Natural killer cell (primary cell): ENCODE measurements at regions not wholly inside any gene's neighbourhood (a gene's known extent, or its start where the extent isn't known, plus 50 kb on each side); places are given as distances from the start of the nearest gene placed in this dataset.
"Not testable (repeated sequence)": the region's sequence is repeated elsewhere in the genome, so short reads cannot be mapped to it uniquely, and the experiment has no call there.

Experiments used
- ATAC-seq, 3 donors: fragments of 150-1000 bp in 2 of 3; fragments of 200-7000 bp in 1 of 3; cut with Tn5 transposase; 1 replicate in 1 of 3; 2 replicates in 2 of 3; pipeline ENCODE4 v1.10.0; 2021; ENCODE audit warnings: mild to moderate bottlenecking in 2 of 3, moderate library complexity in 2 of 3
- DNase-seq, 2 donors: peaks; one replicate each; pipeline versions ENCODE4 v3.0.0 to v3.0.0-alpha.2; 2013 to 2021; ENCODE audit warnings: mixed read lengths in 1 of 2
- H3K27ac ChIP-seq: one replicate; pipeline ENCODE4 v1.5.1; 2013; ENCODE audit warnings: mild to moderate bottlenecking, low read length
- H3K27me3 ChIP-seq: one replicate; pipeline ENCODE4 v1.6.1; 2013; ENCODE audit warnings: low read length; ENCODE audit not compliant: control insufficient read depth, insufficient read depth
- H3K36me3 ChIP-seq: one replicate; pipeline ENCODE4 v1.6.1; 2013; ENCODE audit warnings: low read length; ENCODE audit not compliant: control insufficient read depth, insufficient read depth
- H3K4me1 ChIP-seq: one replicate; pipeline ENCODE4 v1.6.1; 2013; ENCODE audit warnings: low read length; ENCODE audit not compliant: control insufficient read depth, insufficient read depth
- H3K4me3 ChIP-seq: one replicate; pipeline ENCODE4 v1.5.1; 2013; ENCODE audit warnings: low read length
- H3K9me3 ChIP-seq: one replicate; pipeline ENCODE4 v1.6.1; 2013; ENCODE audit warnings: low read length; ENCODE audit not compliant: control insufficient read depth, insufficient read depth
- H3K27ac Mint-ChIP-seq, 2 donors: one replicate each; pipeline ENCODE4 v1.8.0; 2022; ENCODE audit warnings: mild to moderate bottlenecking in 2 of 2, mixed read lengths in 2 of 2, moderate library complexity in 1 of 2
- H3K27me3 Mint-ChIP-seq, 2 donors: one replicate each; pipeline ENCODE4 v1.8.0; 2022; ENCODE audit warnings: low read depth in 2 of 2, mixed read lengths in 2 of 2
- H3K36me3 Mint-ChIP-seq: one replicate; pipeline ENCODE4 v1.8.0; 2022; ENCODE audit warnings: mixed read lengths
- H3K4me1 Mint-ChIP-seq, 2 donors: one replicate each; pipeline ENCODE4 v1.8.0; 2022; ENCODE audit warnings: mixed read lengths in 2 of 2
- H3K4me3 Mint-ChIP-seq: one replicate; pipeline ENCODE4 v1.8.0; 2022; ENCODE audit warnings: mild to moderate bottlenecking, moderate library complexity, mixed read lengths
- H3K9me3 Mint-ChIP-seq, 2 donors: one replicate each; pipeline ENCODE4 v1.8.0; 2022; ENCODE audit warnings: mixed read lengths in 2 of 2
- WGBS: methylation state at CpG from one replicate; pipeline ENCODE4 v1.1.7; 2013; ENCODE audit warnings: missing lambda C conversion rate; ENCODE audit not compliant: insufficient coverage; 5-methylcytosine and 5-hydroxymethylcytosine counted together
- intact Hi-C: fragments of 100-400 bp; cut with micrococcal nuclease; formaldehyde crosslinking; loops from one replicate; pipeline ENCODE4 v1.14.2; 2022
- TF ChIP-seq, protein P1 (sequence below): fragments of 200-600 bp; IDR thresholded peaks from one replicate; pipeline ENCODE4 v1.8.0; 2022; ENCODE audit warnings: antibody characterized with exemption

DNA sequence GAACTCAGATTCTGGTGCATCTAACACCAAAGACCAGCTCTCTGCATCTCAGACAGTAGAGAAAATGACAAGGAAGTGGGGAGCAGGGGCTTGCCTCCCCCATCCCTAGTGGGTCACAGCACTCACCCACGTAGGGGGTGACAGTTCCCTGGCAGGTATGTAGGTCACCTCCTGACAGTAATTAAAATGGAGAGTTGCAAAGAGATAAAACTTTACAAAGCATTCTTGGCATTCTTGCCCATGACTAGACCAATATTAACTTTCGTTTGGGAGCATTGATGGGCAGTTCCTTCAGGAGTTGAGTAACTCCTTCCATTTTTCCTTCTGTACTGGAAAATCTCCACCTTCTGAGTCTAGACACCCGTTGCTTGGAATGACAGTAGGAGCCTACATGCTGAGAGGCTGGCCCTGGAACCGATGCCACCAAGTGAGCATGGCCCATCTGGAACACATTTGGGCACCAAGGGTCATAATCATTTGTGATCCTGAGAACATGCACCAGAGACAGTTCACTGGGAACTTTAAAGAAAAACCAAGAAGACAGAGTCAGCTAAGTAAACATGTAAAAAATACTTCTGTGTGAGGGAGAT, 81.5 kb upstream of the MSX2 start:
- Histone ChIP-seq H3K27me3 (no peaks in the 10 kb centered on the region), H3K9me3 (no peaks in the 10 kb centered on the region), H3K27ac (no peak overlapping the region), H3K4me1 (no peaks in the 10 kb centered on the region), H3K36me3 (no peaks in the 10 kb centered on the region), H3K4me3 (no peak overlapping the region)
- no peaks in the 10 kb centered on the region for H3K4me1 Mint-ChIP-seq
- intact Hi-C loops, result no loop called here
- peaks cover 0 to 2% of the 10 kb centered on the region in 2 donors for H3K27me3 Mint-ChIP-seq
- DNase-seq (no peak), ATAC-seq (no peak)
- no peak overlapping the region for H3K27ac Mint-ChIP-seq
- 43% methylated on average over 4 of the region's 4 CpGs for WGBS
- no peak overlapping the region for H3K4me3 Mint-ChIP-seq
- H3K9me3 Mint-ChIP-seq, result no peaks in the 10 kb centered on the region
- TF ChIP-seq, protein P1, sequence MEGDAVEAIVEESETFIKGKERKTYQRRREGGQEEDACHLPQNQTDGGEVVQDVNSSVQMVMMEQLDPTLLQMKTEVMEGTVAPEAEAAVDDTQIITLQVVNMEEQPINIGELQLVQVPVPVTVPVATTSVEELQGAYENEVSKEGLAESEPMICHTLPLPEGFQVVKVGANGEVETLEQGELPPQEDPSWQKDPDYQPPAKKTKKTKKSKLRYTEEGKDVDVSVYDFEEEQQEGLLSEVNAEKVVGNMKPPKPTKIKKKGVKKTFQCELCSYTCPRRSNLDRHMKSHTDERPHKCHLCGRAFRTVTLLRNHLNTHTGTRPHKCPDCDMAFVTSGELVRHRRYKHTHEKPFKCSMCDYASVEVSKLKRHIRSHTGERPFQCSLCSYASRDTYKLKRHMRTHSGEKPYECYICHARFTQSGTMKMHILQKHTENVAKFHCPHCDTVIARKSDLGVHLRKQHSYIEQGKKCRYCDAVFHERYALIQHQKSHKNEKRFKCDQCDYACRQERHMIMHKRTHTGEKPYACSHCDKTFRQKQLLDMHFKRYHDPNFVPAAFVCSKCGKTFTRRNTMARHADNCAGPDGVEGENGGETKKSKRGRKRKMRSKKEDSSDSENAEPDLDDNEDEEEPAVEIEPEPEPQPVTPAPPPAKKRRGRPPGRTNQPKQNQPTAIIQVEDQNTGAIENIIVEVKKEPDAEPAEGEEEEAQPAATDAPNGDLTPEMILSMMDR, result no peak
- no peaks in the 10 kb centered on the region for H3K36me3 Mint-ChIP-seq

DNA sequence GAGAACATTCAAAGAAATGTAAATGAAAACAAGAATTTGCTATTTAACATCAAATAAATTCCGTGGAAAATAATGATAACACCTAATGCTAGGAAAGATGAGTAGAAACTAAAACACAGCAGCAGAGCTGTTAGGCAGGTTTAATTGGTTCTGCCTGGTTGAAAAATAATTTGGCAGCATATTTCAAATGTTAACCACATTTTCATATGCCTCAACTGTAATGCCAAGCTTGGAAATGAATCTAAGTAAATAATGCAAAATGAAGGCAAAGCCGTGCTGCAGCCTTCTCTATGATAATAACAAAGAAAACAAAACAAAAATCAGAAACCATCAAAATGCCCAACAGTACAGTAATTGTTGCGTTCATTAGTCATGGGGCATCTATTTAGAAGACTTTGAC, 79.9 kb upstream of the MSX2 start:
- Histone ChIP-seq H3K27ac (no peak overlapping the region), H3K4me3 (no peak overlapping the region), H3K36me3 (no peaks in the 10 kb centered on the region), H3K27me3 (no peaks in the 10 kb centered on the region), H3K4me1 (no peaks in the 10 kb centered on the region), H3K9me3 (no peaks in the 10 kb centered on the region)
- H3K27me3 Mint-ChIP-seq, result peaks cover 0 to 2% of the 10 kb centered on the region in 2 donors
- TF ChIP-seq, protein P1, result no peak
- WGBS, result 86% methylated on average over 1 of the region's 3 CpGs
- no peak for DNase-seq
- no peak overlapping the region for H3K27ac Mint-ChIP-seq
- H3K4me3 Mint-ChIP-seq, result no peak overlapping the region
- H3K9me3 Mint-ChIP-seq, result no peaks in the 10 kb centered on the region
- intact Hi-C loops, result no loop called here
- H3K4me1 Mint-ChIP-seq, result no peaks in the 10 kb centered on the region
- no peaks in the 10 kb centered on the region for H3K36me3 Mint-ChIP-seq
- ATAC-seq, result no peak

- H3K4me1 Mint-ChIP-seq, result no peaks in the 10 kb centered on the region
- Histone ChIP-seq H3K9me3 (no peaks in the 10 kb centered on the region), H3K27me3 (no peaks in the 10 kb centered on the region), H3K4me3 (no peak overlapping the region), H3K4me1 (no peaks in the 10 kb centered on the region), H3K36me3 (no peaks in the 10 kb centered on the region), H3K27ac (no peak overlapping the region)
- H3K4me3 Mint-ChIP-seq, result no peak overlapping the region
- H3K36me3 Mint-ChIP-seq, result no peaks in the 10 kb centered on the region
- H3K9me3 Mint-ChIP-seq, result no peaks in the 10 kb centered on the region
- TF ChIP-seq, protein P1, result no peak
- intact Hi-C loops, result no loop called here
- no peak for DNase-seq
- no peak overlapping the region for H3K27ac Mint-ChIP-seq
- H3K27me3 Mint-ChIP-seq, result peaks cover 0 to 2% of the 10 kb centered on the region in 2 donors
- no peak for ATAC-seq
Measured at GRCh38 chr5:174644923-174645322, 79.5 kb upstream of the MSX2 start.

DNA sequence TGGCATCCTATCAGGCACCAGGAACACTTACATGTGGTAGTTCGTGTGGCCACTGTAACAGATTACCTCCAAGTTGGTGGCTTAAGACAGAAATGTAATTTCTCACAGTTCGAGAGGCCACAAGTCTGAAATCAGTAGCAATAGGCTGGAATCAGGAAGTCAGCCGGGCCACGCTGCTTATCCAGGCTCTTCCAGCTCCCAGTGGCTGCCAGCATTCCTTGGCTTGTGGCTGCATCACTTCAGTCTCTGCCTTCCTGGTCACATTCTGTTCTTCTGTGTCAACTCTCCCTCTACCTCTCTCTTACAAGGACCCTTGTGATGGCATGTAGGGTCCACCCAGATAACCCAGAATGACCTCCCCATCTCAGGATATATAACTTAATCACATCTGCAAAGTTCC, 78.7 kb upstream of the MSX2 start:
- Histone ChIP-seq H3K4me3 (no peak overlapping the region), H3K36me3 (no peaks in the 10 kb centered on the region), H3K27ac (no peak overlapping the region), H3K9me3 (no peaks in the 10 kb centered on the region), H3K27me3 (no peaks in the 10 kb centered on the region), H3K4me1 (no peaks in the 10 kb centered on the region)
- no peaks in the 10 kb centered on the region for H3K4me1 Mint-ChIP-seq
- H3K4me3 Mint-ChIP-seq, result no peak overlapping the region
- no peak overlapping the region for H3K27ac Mint-ChIP-seq
- TF ChIP-seq, protein P1, result no peak
- ATAC-seq (no peak), DNase-seq (no peak)
- H3K27me3 Mint-ChIP-seq, result peaks cover 0 to 2% of the 10 kb centered on the region in 2 donors
- intact Hi-C loops, result no loop called here
- no peaks in the 10 kb centered on the region for H3K9me3 Mint-ChIP-seq
- no peaks in the 10 kb centered on the region for H3K36me3 Mint-ChIP-seq
- 82% methylated on average over 4 of the region's 4 CpGs for WGBS

GRCh38 chr5:174648618-174649017, 75.8 kb upstream of the MSX2 start:
- not testable (repeated sequence) for H3K4me3 Mint-ChIP-seq, H3K27me3 Mint-ChIP-seq

More at GRCh38 chr5:174648618-174649017, 75.8 kb upstream of the MSX2 start:
- ATAC-seq, H3K27me3 ChIP-seq, H3K9me3 ChIP-seq, H3K4me1 Mint-ChIP-seq, H3K4me3 ChIP-seq, H3K27ac Mint-ChIP-seq, DNase-seq, H3K27ac ChIP-seq, H3K9me3 Mint-ChIP-seq, H3K36me3 ChIP-seq, H3K4me1 ChIP-seq, H3K36me3 Mint-ChIP-seq, intact Hi-C loops: not testable (repeated sequence)
- 87% methylated on average over 4 of the region's 4 CpGs for WGBS
